ENCODE measurements at regions not wholly inside any gene's neighbourhood (a gene's known extent, or its start where the extent isn't known, plus 50 kb on each side); places are given as distances from the start of the nearest gene placed in this dataset.

DNA sequence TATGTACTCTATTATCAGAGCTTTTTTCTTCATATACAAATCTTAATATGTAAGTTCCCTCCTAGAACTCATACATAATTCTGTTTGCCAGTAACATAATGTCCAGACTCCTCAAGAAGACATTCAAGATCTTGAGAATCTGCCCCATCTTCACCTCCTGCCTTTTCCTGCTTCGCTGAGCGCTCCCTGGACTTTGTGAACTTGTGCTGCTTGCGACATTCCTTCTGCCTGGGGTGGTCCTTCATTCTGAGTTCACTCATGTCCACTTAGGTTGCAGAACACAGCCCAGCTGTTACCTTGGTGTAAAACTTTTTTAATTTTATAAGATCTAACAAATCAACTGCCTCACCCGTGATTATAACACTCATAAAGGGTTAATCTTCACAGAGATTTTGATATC, 478.5 kb upstream of the EPHA3 start:
- Histone ChIP-seq H3K9ac (ENCODE audit: low read length) (no peak overlapping the region), H3K4me1 (ENCODE audit: insufficient read depth, low read length, severe bottlenecking) (no peaks in the 10 kb centered on the region), H3K36me3 (ENCODE audit: insufficient read depth, low read length) (no peaks in the 10 kb centered on the region), H4K20me1 (ENCODE audit: insufficient read depth, low read length) (no peaks in the 10 kb centered on the region), H3K27me3 (ENCODE audit: insufficient read depth, low read length) (no peaks in the 10 kb centered on the region), H3K27ac (ENCODE audit: low read depth, low read length, poor library complexity, severe bottlenecking) (no peak overlapping the region), H3K9me3 (ENCODE audit: low read length) (no peaks in the 10 kb centered on the region), H3K9me2 (ENCODE audit: low read depth, low read length) (no peaks in the 10 kb centered on the region), H3K4me2 (ENCODE audit: low read length) (no peak overlapping the region), H3K4me3 (ENCODE audit: low read depth, low read length, poor library complexity, severe bottlenecking) (no peak overlapping the region), H2AFZ (ENCODE audit: low read length) (no peak overlapping the region), H3F3A (ENCODE audit: insufficient read depth, low read length) (no peaks in the 10 kb centered on the region), H3K79me2 (ENCODE audit: insufficient read depth, low read length) (no peaks in the 10 kb centered on the region)
- TF ChIP-seq EZH2 (IDR thresholded peaks at IDR 0.05; ENCODE audit: borderline replicate concordance, low read length) = no peak
- TF ChIP-seq CTCF (IDR thresholded peaks at IDR 0.05; ENCODE audit: low read length) = no peak

GRCh38 chr3:88632226-88632625, 475.2 kb upstream of the EPHA3 start:
- H3K4me3 ChIP-seq (ENCODE audit: low read depth, low read length, poor library complexity, severe bottlenecking) = no peak overlapping the region
- H3K9me3 ChIP-seq (ENCODE audit: low read length) = no peaks in the 10 kb centered on the region
- TF ChIP-seq CTCF (IDR thresholded peaks at IDR 0.05; ENCODE audit: low read length) (no peak), EZH2 (IDR thresholded peaks at IDR 0.05; ENCODE audit: borderline replicate concordance, low read length) (no peak)
- no peaks in the 10 kb centered on the region for H3K9me2 ChIP-seq (ENCODE audit: low read depth, low read length)
- H3K36me3 ChIP-seq (ENCODE audit: insufficient read depth, low read length) = no peaks in the 10 kb centered on the region
- H3K79me2 ChIP-seq (ENCODE audit: insufficient read depth, low read length) = no peaks in the 10 kb centered on the region
- H3K27ac ChIP-seq (ENCODE audit: low read depth, low read length, poor library complexity, severe bottlenecking) = no peak overlapping the region
- H3K4me2 ChIP-seq (ENCODE audit: low read length) = no peak overlapping the region
- H3K27me3 ChIP-seq (ENCODE audit: insufficient read depth, low read length) = no peaks in the 10 kb centered on the region
- H3F3A ChIP-seq (ENCODE audit: insufficient read depth, low read length) = no peaks in the 10 kb centered on the region
- H3K4me1 ChIP-seq (ENCODE audit: insufficient read depth, low read length, severe bottlenecking) = no peaks in the 10 kb centered on the region
- H3K9ac ChIP-seq (ENCODE audit: low read length) = no peak overlapping the region
- H2AFZ ChIP-seq (ENCODE audit: low read length) = no peak overlapping the region
- H4K20me1 ChIP-seq (ENCODE audit: insufficient read depth, low read length) = no peaks in the 10 kb centered on the region

GRCh38 chr3:88640581-88640980, 466.8 kb upstream of the EPHA3 start:
- H3K9me2 ChIP-seq (ENCODE audit: low read depth, low read length) = no peaks in the 10 kb centered on the region
- H3K4me1 ChIP-seq (ENCODE audit: insufficient read depth, low read length, severe bottlenecking) = no peaks in the 10 kb centered on the region
- no peak overlapping the region for H3K4me3 ChIP-seq (ENCODE audit: low read depth, low read length, poor library complexity, severe bottlenecking)
- no peak overlapping the region for H3K9ac ChIP-seq (ENCODE audit: low read length)
- no peak for TF ChIP-seq EZH2 (IDR thresholded peaks at IDR 0.05; ENCODE audit: borderline replicate concordance, low read length)
- no peak for TF ChIP-seq CTCF (IDR thresholded peaks at IDR 0.05; ENCODE audit: low read length)
- H3K4me2 ChIP-seq (ENCODE audit: low read length) = no peak overlapping the region
- H4K20me1 ChIP-seq (ENCODE audit: insufficient read depth, low read length) = no peaks in the 10 kb centered on the region
- H3K27ac ChIP-seq (ENCODE audit: low read depth, low read length, poor library complexity, severe bottlenecking) = no peak overlapping the region
- no peaks in the 10 kb centered on the region for H3K36me3 ChIP-seq (ENCODE audit: insufficient read depth, low read length)
- no peaks in the 10 kb centered on the region for H3K9me3 ChIP-seq (ENCODE audit: low read length)
- H2AFZ ChIP-seq (ENCODE audit: low read length) = no peak overlapping the region
- no peaks in the 10 kb centered on the region for H3F3A ChIP-seq (ENCODE audit: insufficient read depth, low read length)
- no peaks in the 10 kb centered on the region for H3K79me2 ChIP-seq (ENCODE audit: insufficient read depth, low read length)
- H3K27me3 ChIP-seq (ENCODE audit: insufficient read depth, low read length) = no peaks in the 10 kb centered on the region

Measured in OCI-LY1 (cell line).